WTC11 (cell line): ENCODE measurements at regions not wholly inside any gene's neighbourhood (a gene's known extent, or its start where the extent isn't known, plus 50 kb on each side); places are given as distances from the start of the nearest gene placed in this dataset.

ENCODE experiments used
- CREB1 ChIP-seq: sonication (generic); formaldehyde crosslinking; IDR thresholded peaks from 2 replicates; pipeline ENCODE4 v1.8.0; 2023; ENCODE audit warnings: mild to moderate bottlenecking, missing genetic modification reagents
- PRRX2 ChIP-seq: fragments of 250-450 bp; sonication (Bioruptor Pico); IDR thresholded peaks from 2 replicates; pipeline ENCODE4 v1.8.0; 2021; ENCODE audit warnings: mild to moderate bottlenecking
- SP1 ChIP-seq: sonication (generic); formaldehyde crosslinking; conservative IDR thresholded peaks from 2 replicates; pipeline ENCODE4 v1.8.1; 2022; ENCODE audit warnings: missing genetic modification reagents
- ZBTB21 ChIP-seq: sonication (generic); formaldehyde crosslinking; IDR thresholded peaks from 2 replicates; pipeline ENCODE4 v1.8.1; 2023; ENCODE audit warnings: mild to moderate bottlenecking, missing genetic modification reagents, borderline replicate concordance
- TF ChIP-seq, protein P1 (sequence below): fragments of 200-600 bp; IDR thresholded peaks from 2 replicates; pipeline ENCODE4 v1.8.0; 2022; ENCODE audit warnings: antibody characterized with exemption
- TF ChIP-seq, protein P2 (sequence below): sonication (generic); formaldehyde crosslinking; IDR thresholded peaks from 2 replicates; pipeline ENCODE4 v1.8.1; 2023; ENCODE audit warnings: mild to moderate bottlenecking, missing genetic modification reagents, moderate library complexity
- TF ChIP-seq, protein P3 (sequence below): sonication (generic); formaldehyde crosslinking; IDR thresholded peaks from 2 replicates; pipeline ENCODE4 v1.8.0; 2022; ENCODE audit warnings: mild to moderate bottlenecking, missing genetic modification reagents
- TF ChIP-seq, protein P4 (sequence below): sonication (generic); formaldehyde crosslinking; IDR thresholded peaks from 2 replicates; pipeline ENCODE4 v1.8.0; 2022; ENCODE audit warnings: mild to moderate bottlenecking, missing genetic modification reagents
- TF ChIP-seq, protein P5 (sequence below): sonication (generic); formaldehyde crosslinking; IDR thresholded peaks from 2 replicates; pipeline ENCODE4 v1.8.1; 2022; ENCODE audit warnings: mild to moderate bottlenecking, missing genetic modification reagents, moderate library complexity, borderline replicate concordance
- TF ChIP-seq, protein P6 (sequence below): sonication (generic); formaldehyde crosslinking; IDR thresholded peaks from 2 replicates; pipeline ENCODE4 v1.8.1; 2022; ENCODE audit warnings: low read depth, mild to moderate bottlenecking, moderate library complexity, missing genetic modification reagents, borderline replicate concordance
- TF ChIP-seq, protein P7 (sequence below): sonication (generic); formaldehyde crosslinking; IDR thresholded peaks from 2 replicates; pipeline ENCODE4 v1.8.0; 2022; ENCODE audit warnings: missing genetic modification reagents

DNA sequence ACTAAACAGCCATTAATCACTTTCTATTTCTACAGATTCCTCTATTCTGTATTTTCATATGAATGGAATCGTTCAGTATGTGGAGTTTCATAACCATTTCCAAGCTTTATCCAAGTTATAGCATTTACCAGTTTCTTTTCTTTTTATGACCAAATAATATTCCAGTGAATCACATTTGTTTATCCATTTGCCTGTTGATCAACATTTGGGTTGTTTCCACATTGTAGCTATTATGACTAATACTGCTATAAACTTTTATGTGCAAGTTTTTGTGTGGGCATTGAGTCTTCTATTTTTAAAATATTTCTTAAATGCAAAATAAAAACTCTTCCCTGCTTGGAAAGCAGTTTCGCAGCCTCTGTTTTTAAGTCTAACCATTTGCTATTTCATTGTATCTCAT lies 336.4 kb upstream of the OPRM1 start:
- TF ChIP-seq, protein P1, sequence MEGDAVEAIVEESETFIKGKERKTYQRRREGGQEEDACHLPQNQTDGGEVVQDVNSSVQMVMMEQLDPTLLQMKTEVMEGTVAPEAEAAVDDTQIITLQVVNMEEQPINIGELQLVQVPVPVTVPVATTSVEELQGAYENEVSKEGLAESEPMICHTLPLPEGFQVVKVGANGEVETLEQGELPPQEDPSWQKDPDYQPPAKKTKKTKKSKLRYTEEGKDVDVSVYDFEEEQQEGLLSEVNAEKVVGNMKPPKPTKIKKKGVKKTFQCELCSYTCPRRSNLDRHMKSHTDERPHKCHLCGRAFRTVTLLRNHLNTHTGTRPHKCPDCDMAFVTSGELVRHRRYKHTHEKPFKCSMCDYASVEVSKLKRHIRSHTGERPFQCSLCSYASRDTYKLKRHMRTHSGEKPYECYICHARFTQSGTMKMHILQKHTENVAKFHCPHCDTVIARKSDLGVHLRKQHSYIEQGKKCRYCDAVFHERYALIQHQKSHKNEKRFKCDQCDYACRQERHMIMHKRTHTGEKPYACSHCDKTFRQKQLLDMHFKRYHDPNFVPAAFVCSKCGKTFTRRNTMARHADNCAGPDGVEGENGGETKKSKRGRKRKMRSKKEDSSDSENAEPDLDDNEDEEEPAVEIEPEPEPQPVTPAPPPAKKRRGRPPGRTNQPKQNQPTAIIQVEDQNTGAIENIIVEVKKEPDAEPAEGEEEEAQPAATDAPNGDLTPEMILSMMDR = no peak
- TF ChIP-seq, protein P2, sequence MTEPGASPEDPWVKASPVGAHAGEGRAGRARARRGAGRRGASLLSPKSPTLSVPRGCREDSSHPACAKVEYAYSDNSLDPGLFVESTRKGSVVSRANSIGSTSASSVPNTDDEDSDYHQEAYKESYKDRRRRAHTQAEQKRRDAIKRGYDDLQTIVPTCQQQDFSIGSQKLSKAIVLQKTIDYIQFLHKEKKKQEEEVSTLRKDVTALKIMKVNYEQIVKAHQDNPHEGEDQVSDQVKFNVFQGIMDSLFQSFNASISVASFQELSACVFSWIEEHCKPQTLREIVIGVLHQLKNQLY (CRISPR knock-in tag) = no peak
- TF ChIP-seq PRRX2 (no peak), ZBTB21 (no peak), SP1 (no peak), CREB1 (CRISPR knock-in tag) (no peak)
- TF ChIP-seq, protein P3, sequence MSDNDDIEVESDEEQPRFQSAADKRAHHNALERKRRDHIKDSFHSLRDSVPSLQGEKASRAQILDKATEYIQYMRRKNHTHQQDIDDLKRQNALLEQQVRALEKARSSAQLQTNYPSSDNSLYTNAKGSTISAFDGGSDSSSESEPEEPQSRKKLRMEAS = no peak
- TF ChIP-seq, protein P4, sequence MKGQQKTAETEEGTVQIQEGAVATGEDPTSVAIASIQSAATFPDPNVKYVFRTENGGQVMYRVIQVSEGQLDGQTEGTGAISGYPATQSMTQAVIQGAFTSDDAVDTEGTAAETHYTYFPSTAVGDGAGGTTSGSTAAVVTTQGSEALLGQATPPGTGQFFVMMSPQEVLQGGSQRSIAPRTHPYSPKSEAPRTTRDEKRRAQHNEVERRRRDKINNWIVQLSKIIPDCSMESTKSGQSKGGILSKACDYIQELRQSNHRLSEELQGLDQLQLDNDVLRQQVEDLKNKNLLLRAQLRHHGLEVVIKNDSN = no peak
- TF ChIP-seq, protein P5, sequence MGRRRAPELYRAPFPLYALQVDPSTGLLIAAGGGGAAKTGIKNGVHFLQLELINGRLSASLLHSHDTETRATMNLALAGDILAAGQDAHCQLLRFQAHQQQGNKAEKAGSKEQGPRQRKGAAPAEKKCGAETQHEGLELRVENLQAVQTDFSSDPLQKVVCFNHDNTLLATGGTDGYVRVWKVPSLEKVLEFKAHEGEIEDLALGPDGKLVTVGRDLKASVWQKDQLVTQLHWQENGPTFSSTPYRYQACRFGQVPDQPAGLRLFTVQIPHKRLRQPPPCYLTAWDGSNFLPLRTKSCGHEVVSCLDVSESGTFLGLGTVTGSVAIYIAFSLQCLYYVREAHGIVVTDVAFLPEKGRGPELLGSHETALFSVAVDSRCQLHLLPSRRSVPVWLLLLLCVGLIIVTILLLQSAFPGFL (CRISPR knock-in tag) = no peak
- TF ChIP-seq, protein P6, sequence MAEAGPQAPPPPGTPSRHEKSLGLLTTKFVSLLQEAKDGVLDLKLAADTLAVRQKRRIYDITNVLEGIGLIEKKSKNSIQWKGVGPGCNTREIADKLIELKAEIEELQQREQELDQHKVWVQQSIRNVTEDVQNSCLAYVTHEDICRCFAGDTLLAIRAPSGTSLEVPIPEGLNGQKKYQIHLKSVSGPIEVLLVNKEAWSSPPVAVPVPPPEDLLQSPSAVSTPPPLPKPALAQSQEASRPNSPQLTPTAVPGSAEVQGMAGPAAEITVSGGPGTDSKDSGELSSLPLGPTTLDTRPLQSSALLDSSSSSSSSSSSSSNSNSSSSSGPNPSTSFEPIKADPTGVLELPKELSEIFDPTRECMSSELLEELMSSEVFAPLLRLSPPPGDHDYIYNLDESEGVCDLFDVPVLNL (CRISPR knock-in tag) = no peak
- TF ChIP-seq, protein P7, sequence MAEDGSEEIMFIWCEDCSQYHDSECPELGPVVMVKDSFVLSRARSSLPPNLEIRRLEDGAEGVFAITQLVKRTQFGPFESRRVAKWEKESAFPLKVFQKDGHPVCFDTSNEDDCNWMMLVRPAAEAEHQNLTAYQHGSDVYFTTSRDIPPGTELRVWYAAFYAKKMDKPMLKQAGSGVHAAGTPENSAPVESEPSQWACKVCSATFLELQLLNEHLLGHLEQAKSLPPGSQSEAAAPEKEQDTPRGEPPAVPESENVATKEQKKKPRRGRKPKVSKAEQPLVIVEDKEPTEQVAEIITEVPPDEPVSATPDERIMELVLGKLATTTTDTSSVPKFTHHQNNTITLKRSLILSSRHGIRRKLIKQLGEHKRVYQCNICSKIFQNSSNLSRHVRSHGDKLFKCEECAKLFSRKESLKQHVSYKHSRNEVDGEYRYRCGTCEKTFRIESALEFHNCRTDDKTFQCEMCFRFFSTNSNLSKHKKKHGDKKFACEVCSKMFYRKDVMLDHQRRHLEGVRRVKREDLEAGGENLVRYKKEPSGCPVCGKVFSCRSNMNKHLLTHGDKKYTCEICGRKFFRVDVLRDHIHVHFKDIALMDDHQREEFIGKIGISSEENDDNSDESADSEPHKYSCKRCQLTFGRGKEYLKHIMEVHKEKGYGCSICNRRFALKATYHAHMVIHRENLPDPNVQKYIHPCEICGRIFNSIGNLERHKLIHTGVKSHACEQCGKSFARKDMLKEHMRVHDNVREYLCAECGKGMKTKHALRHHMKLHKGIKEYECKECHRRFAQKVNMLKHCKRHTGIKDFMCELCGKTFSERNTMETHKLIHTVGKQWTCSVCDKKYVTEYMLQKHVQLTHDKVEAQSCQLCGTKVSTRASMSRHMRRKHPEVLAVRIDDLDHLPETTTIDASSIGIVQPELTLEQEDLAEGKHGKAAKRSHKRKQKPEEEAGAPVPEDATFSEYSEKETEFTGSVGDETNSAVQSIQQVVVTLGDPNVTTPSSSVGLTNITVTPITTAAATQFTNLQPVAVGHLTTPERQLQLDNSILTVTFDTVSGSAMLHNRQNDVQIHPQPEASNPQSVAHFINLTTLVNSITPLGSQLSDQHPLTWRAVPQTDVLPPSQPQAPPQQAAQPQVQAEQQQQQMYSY (CRISPR knock-in tag) = no peak
